ENCODE measurements at regions not wholly inside any gene's neighbourhood (a gene's known extent, or its start where the extent isn't known, plus 50 kb on each side); places are given as distances from the start of the nearest gene placed in this dataset.

- FAIRE-seq (no peak), DNase-seq (ENCODE audit: low spot score) (no peak), ATAC-seq (no peak)
- no peaks in the 10 kb centered on the region for H3K9me3 ChIP-seq (ENCODE audit: low read length)
- intact Hi-C loops (cut with micrococcal nuclease; ENCODE audit: unreplicated experiment) = no loop called here
- ChIA-PET CTCF (ENCODE audit: low intra/inter-chr PET ratio, low total read pairs) (no interaction called here), POLR2A (no interaction called here)
- H3K79me2 ChIP-seq (ENCODE audit: insufficient read depth, low read length) = no peaks in the 10 kb centered on the region
- no peak overlapping the region for H3K9ac ChIP-seq (ENCODE audit: insufficient read depth, low read depth, low read length)
- BruUV-seq (replicated peaks) = no TSS peak
- H3K4me3 ChIP-seq (replicated peaks in 1 of 3; ENCODE audit: insufficient read depth in 1 of 3, low read depth in 2 of 3, low read length in 3 of 3) = no peak overlapping the region
- no peaks in the 10 kb centered on the region for H4K20me1 ChIP-seq (ENCODE audit: insufficient read depth, low read length)
- H3K4me2 ChIP-seq (ENCODE audit: low read depth, low read length) = no peak overlapping the region
- no peaks in the 10 kb centered on the region for H3K4me1 ChIP-seq (ENCODE audit: insufficient read depth, low read length)
- H3K27ac ChIP-seq (ENCODE audit: extremely low read length, insufficient read depth, low read length) = no peak overlapping the region
- no peak overlapping the region for H2AFZ ChIP-seq (ENCODE audit: low read length)
- in situ Hi-C loops (cut with HindIII; ENCODE audit: extremely low pct_ligation_motif_present, low pct_unique_long_range_greater_than_20kb) = no loop called here
- WGBS (ENCODE audit: low lambda C conversion rate) = 0% methylated on average over 1 of the region's 1 CpG
- TF ChIP-seq THAP11 (CRISPR knock-in tag; IDR thresholded peaks at IDR 0.05) (no peak), BCL3 (CRISPR knock-in tag; IDR thresholded peaks at IDR 0.05) (no peak), RERE (CRISPR knock-in tag; IDR thresholded peaks at IDR 0.05; ENCODE audit: low read depth) (no peak), ARID4A (CRISPR knock-in tag; IDR thresholded peaks at IDR 0.05; ENCODE audit: borderline replicate concordance) (no peak), TMF1 (CRISPR knock-in tag; IDR thresholded peaks at IDR 0.05; ENCODE audit: low read depth) (no peak), SMYD3 (CRISPR knock-in tag; IDR thresholded peaks at IDR 0.05) (no peak)
- no peaks in the 10 kb centered on the region for H3K27me3 ChIP-seq (ENCODE audit: control insufficient read depth in 1 of 2, insufficient read depth in 2 of 2, low read length in 2 of 2)
- no peaks in the 10 kb centered on the region for H3K36me3 ChIP-seq (replicated peaks in 1 of 2; ENCODE audit: control insufficient read depth in 1 of 2, insufficient read depth in 2 of 2, low read length in 2 of 2)
Observed at GRCh38 chr12:13724136-13724535, 257.3 kb downstream of the GRIN2B start.

All from HepG2 (cell line).